Heart left ventricle (tissue), 16 donors: ENCODE measurements at regions not wholly inside any gene's neighbourhood (a gene's known extent, or its start where the extent isn't known, plus 50 kb on each side); places are given as distances from the start of the nearest gene placed in this dataset.
"Not testable (repeated sequence)": the region's sequence is repeated elsewhere in the genome, so short reads cannot be mapped to it uniquely, and the experiment has no call there.

ENCODE experiments used
- ATAC-seq, 4 donors: fragments of 200-7000 bp; cut with Tn5 transposase; one replicate each; pipeline ENCODE4 v1.9.1; 2020 to 2022; ENCODE audit warnings: moderate library complexity in 4 of 4, mild to moderate bottlenecking in 3 of 4, moderate number of reproducible peaks in 1 of 4
- DNase-seq, 5 donors: peaks; one replicate each; pipeline ENCODE4 v3.0.0-alpha.2; 2020
- H3K27ac ChIP-seq, 12 donors: fragments of 200-600 bp; sonication (generic) in 4 of 12; one replicate each; pipeline versions ENCODE4 v1.5.0 to v1.8.0; 2016 to 2022; ENCODE audit warnings: mild to moderate bottlenecking in 2 of 12
- H3K27me3 ChIP-seq, 9 donors: fragments of 200-600 bp; sonication (generic) in 2 of 9; one replicate each; pipeline versions ENCODE4 v1.5.1 to v1.8.0; 2016 to 2022; ENCODE audit warnings: mild to moderate bottlenecking in 3 of 9
- H3K36me3 ChIP-seq, 9 donors: fragments of 200-600 bp; sonication (generic) in 2 of 9; one replicate each; pipeline versions ENCODE4 v1.5.0 to v1.8.0; 2018 to 2022; ENCODE audit warnings: mild to moderate bottlenecking in 2 of 9
- H3K4me1 ChIP-seq, 12 donors: fragments of 200-600 bp; sonication (generic) in 4 of 12; one replicate each; pipeline versions ENCODE4 v1.5.0 to v1.8.0; 2016 to 2022; ENCODE audit warnings: mild to moderate bottlenecking in 3 of 12
- H3K4me3 ChIP-seq, 12 donors: fragments of 200-600 bp; sonication (generic) in 4 of 12; one replicate each; pipeline versions ENCODE4 v1.5.0 to v1.8.0; 2017 to 2022; ENCODE audit warnings: mild to moderate bottlenecking in 9 of 12, moderate library complexity in 4 of 12
- H3K9me3 ChIP-seq, 12 donors: fragments of 200-600 bp; sonication (generic) in 4 of 12; one replicate each; pipeline versions ENCODE4 v1.5.0 to v1.8.0; 2016 to 2022; ENCODE audit warnings: mild to moderate bottlenecking in 1 of 12
- POLR2A ChIP-seq, 2 donors: fragments of 450-650 bp; IDR thresholded peaks; one replicate each; pipeline ENCODE4 v1.6.1; 2017; ENCODE audit warnings: antibody characterized with exemption in 2 of 2, mild to moderate bottlenecking in 2 of 2, moderate library complexity in 2 of 2
- WGBS, 4 donors: extraction: QIAGEN DNeasy Blood & Tissue Kit in 2 of 4; methylation state at CpG; one replicate each; pipeline versions ENCODE4 v1.1.5 to v1.1.7; 2013 to 2018; 5-methylcytosine and 5-hydroxymethylcytosine counted together
- intact Hi-C, 10 donors: fragments of 100-400 bp; cut with DNase I; formaldehyde crosslinking; loops; one replicate each; pipeline versions ENCODE4 v1.11.1 to v1.14.2; 2022
- TF ChIP-seq, protein P1 (sequence below), 12 donors: fragments of 200-600 bp; sonication (generic) in 4 of 12; IDR thresholded peaks; one replicate each; pipeline versions ENCODE4 v1.5.0 to v1.8.0; 2018 to 2022; ENCODE audit warnings: antibody characterized with exemption in 12 of 12, mild to moderate bottlenecking in 5 of 12
- donor health status: ischemic (EF 13 %, LVEDD 7.1; RV severe dilation, severe dysfunction).
- donor health status: healthy with polysubstance abuse.
- donor health status: DM: no; HTN: yes; CAD: no.
- donor health status: DM: no; HTN: no; CAD: no.
- donor health status: ischemic (EF 25% LVEDD 6.9; RV normal size, moderate dysfunction).
- donor health status: ischemic (EF 25% LVEDD 5.7; RV mildly dilated, moderate dysfunction).
- donor health status: healthy.
- donor health status: DM: yes; HTN: yes; CAD: no.
- donor health status: ischemic (EF 35%, LVEDD 5.7; RV mildly dilated, moderate dysfunction).
- donor health status: nonischemic (EF 11% LVEDD 7.7; RV severe dilation, severe dysfunction).
- donor health status: DM: yes; HTN: yes; CAD: no.
- donor health status: PGD.
- donor health status: ischemic (EF 29% LVEDD 5.4; RV normal size, mild dysfunction).
- donor health status: nonischemic (EF 23%, LVEDD 6.1; RV moderate dilation, normal function).

DNA sequence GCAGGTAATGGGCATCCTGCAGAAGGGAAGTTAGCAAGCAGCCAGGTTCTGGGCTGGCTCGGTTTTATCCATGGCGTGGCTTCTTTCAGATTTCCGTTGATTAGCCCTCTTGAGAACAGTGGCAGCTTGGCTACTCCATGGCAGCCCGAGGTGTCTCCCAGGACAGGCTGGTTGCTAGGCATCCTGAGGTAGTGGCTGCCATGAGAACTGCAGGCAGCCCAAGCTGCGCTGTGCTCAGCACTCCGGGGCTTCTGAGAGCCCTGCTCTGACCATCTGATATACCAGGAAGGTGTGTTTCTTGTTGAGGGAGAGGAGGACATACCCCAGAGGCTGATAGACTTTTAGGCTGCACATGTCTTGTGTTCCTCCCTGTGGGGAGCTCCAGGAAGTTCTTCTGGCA is 253.4 kb upstream of the CASK start:
- ATAC-seq (no peak), DNase-seq (no peak)
- no peaks in the 10 kb centered on the region for H3K9me3 ChIP-seq
- TF ChIP-seq, protein P1, sequence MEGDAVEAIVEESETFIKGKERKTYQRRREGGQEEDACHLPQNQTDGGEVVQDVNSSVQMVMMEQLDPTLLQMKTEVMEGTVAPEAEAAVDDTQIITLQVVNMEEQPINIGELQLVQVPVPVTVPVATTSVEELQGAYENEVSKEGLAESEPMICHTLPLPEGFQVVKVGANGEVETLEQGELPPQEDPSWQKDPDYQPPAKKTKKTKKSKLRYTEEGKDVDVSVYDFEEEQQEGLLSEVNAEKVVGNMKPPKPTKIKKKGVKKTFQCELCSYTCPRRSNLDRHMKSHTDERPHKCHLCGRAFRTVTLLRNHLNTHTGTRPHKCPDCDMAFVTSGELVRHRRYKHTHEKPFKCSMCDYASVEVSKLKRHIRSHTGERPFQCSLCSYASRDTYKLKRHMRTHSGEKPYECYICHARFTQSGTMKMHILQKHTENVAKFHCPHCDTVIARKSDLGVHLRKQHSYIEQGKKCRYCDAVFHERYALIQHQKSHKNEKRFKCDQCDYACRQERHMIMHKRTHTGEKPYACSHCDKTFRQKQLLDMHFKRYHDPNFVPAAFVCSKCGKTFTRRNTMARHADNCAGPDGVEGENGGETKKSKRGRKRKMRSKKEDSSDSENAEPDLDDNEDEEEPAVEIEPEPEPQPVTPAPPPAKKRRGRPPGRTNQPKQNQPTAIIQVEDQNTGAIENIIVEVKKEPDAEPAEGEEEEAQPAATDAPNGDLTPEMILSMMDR (IDR thresholded peaks at IDR 0.05) = no peak
- TF ChIP-seq POLR2A (IDR thresholded peaks at IDR 0.05) = no peak
- no peak overlapping the region for H3K4me3 ChIP-seq
- H3K36me3 ChIP-seq = no peaks in the 10 kb centered on the region
- peaks cover 0 to 12% (median 0%) of the 10 kb centered on the region in 9 donors for H3K27me3 ChIP-seq
- 64 to 76% (median 65%) methylated on average over 6 of the region's 6 CpGs for WGBS, 4 donors
- no peak overlapping the region for H3K27ac ChIP-seq
- no peaks in the 10 kb centered on the region for H3K4me1 ChIP-seq
- intact Hi-C loops = no loop called here

DNA sequence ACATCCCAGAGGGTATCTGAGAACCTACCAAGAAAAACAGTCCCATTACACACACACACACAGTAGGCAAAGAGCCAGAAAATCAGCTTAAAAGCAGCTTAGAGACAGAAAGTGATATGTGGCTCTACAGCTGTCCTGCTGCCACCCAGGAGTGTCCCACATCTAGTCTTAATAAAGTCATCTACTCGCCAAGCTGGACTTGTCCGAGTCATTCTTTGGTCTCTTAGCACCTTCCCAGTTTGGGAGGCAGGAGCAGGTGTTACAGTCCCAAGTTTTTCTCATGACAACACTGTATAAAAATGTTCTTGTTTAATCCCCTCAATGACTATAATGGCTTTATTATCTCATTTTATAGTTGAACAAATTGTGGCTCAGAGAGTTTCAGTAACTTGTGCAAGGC is 252.5 kb upstream of the CASK start:
- H3K36me3 ChIP-seq = no peaks in the 10 kb centered on the region
- no peak for ATAC-seq
- H3K27ac ChIP-seq = no peak overlapping the region
- DNase-seq = no peak
- no peaks in the 10 kb centered on the region for H3K4me1 ChIP-seq
- TF ChIP-seq, protein P1 (IDR thresholded peaks at IDR 0.05) = no peak
- TF ChIP-seq POLR2A (IDR thresholded peaks at IDR 0.05) = no peak
- no peaks in the 10 kb centered on the region for H3K9me3 ChIP-seq
- intact Hi-C loops = no loop called here
- H3K27me3 ChIP-seq = peaks cover 0 to 2% (median 0%) of the 10 kb centered on the region in 9 donors
- 55 to 94% (median 77%) methylated on average over 2 of the region's 2 CpGs for WGBS, 4 donors
- H3K4me3 ChIP-seq = no peak overlapping the region

DNA sequence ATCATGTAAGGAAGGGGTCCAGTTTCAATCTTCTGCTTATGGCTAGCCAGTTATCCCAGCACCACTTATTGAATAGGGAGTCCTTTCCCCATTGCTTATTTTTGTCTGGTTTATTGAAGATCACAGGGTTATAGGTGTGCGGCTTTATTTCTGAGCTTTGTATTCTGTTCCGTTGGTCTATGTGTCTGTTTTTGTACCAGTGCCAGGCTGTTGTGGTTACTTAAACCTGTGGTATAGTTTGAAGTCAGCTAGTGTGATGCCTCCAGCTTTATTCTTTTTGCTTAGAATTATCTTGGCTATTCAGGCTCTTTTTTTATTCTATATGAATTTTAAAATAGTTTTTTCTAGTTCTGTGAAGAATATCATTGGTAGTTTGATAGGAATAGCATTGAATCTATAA is 234.6 kb upstream of the CASK start:
- ATAC-seq, intact Hi-C loops, H3K27me3 ChIP-seq, H3K4me3 ChIP-seq, H3K27ac ChIP-seq, DNase-seq, H3K4me1 ChIP-seq, H3K36me3 ChIP-seq: not testable (repeated sequence)
- peaks cover 0 to 19% (median 0%) of the 10 kb centered on the region in 12 donors for H3K9me3 ChIP-seq
- 81 to 88% (median 87%) methylated on average over 2 of the region's 2 CpGs for WGBS, 4 donors

DNA sequence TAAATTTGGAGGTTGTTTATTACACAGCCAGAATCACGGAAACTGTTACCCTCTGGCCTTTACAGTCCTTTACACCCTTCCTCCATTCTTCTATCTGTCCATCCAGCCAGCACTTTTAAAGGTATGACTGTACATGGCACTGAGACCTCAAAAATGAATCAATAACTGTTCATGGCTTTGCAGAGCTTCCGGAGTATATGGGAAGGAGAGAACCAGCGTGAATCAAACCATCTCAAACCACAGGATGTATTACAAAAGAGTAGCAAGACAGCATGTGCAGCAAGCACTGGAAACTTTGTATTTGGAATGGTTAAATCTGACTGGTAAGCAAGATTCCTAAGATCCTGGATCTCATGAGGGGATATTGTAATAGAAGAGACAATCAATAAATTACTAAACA is 228.5 kb upstream of the CASK start:
- DNase-seq = no peak
- Histone ChIP-seq H3K27me3 (peaks cover 0 to 12% (median 0%) of the 10 kb centered on the region in 9 donors), H3K27ac (no peak overlapping the region), H3K4me1 (no peaks in the 10 kb centered on the region), H3K4me3 (no peak overlapping the region), H3K36me3 (no peaks in the 10 kb centered on the region), H3K9me3 (no peaks in the 10 kb centered on the region)
- intact Hi-C loops = no loop called here
- no peak for ATAC-seq
- TF ChIP-seq, protein P1 (IDR thresholded peaks at IDR 0.05) = no peak
- no peak for TF ChIP-seq POLR2A (IDR thresholded peaks at IDR 0.05)
- WGBS, 4 donors = 74 to 92% (median 86%) methylated on average over 3 of the region's 3 CpGs

DNA sequence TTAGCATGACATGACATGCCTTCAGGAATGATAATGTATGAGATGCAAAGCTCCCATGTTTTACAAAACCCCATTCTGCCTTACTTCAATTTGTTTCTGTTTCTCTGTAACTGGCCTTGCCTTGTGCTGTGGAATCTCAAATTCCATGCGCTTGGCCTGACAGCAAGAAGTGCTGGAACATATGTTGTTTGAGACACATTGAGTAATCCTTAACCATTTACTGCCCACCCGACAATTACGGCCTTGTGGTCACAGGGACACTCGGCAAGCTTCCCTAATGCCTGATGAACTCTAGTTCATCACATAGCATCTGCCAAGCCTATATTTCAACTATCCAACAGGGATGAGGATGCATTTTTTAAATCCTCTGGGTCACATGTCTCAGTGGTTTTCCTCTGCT is 226.4 kb upstream of the CASK start:
- H3K36me3 ChIP-seq = no peaks in the 10 kb centered on the region
- H3K27me3 ChIP-seq = peaks cover 0 to 12% (median 0%) of the 10 kb centered on the region in 9 donors
- 63 to 84% (median 72%) methylated on average over 4 of the region's 4 CpGs for WGBS, 4 donors
- intact Hi-C loops = no loop called here
- DNase-seq (no peak), ATAC-seq (no peak)
- H3K9me3 ChIP-seq = no peaks in the 10 kb centered on the region
- no peaks in the 10 kb centered on the region for H3K4me1 ChIP-seq
- H3K27ac ChIP-seq = no peak overlapping the region
- TF ChIP-seq, protein P1 (IDR thresholded peaks at IDR 0.05) = no peak
- TF ChIP-seq POLR2A (IDR thresholded peaks at IDR 0.05) = no peak
- H3K4me3 ChIP-seq = no peak overlapping the region
